Tibial nerve (tissue), 4 donors: ENCODE measurements at regions not wholly inside any gene's neighbourhood (a gene's known extent, or its start where the extent isn't known, plus 50 kb on each side); places are given as distances from the start of the nearest gene placed in this dataset.
A peak's percentile ranks its signal among the peaks of the same experiment; 100 is the strongest.

Source experiments
- DNase-seq, 2 donors: peaks; one replicate each; pipeline ENCODE4 v3.0.0-alpha.2; 2019; ENCODE audit warnings: low spot score in 2 of 2
- H3K27ac ChIP-seq, 4 donors: fragments of 200-600 bp; sonication (generic) in 3 of 4; one replicate each; pipeline ENCODE4 v1.5.1; 2017 to 2019; ENCODE audit warnings: mild to moderate bottlenecking in 1 of 4
- H3K27me3 ChIP-seq, 2 donors: fragments of 200-600 bp; sonication (generic) in 1 of 2; one replicate each; pipeline versions ENCODE4 v1.5.1 to v1.6.0; 2017 to 2019
- H3K36me3 ChIP-seq, 3 donors: fragments of 200-600 bp; sonication (generic); one replicate each; pipeline ENCODE4 v1.5.1; 2018 to 2019
- H3K4me1 ChIP-seq, 4 donors: fragments of 200-600 bp; sonication (generic) in 3 of 4; one replicate each; pipeline ENCODE4 v1.5.1; 2017 to 2019
- H3K4me3 ChIP-seq, 4 donors: fragments of 200-600 bp; sonication (generic) in 3 of 4; one replicate each; pipeline ENCODE4 v1.5.1; 2017 to 2019; ENCODE audit warnings: mild to moderate bottlenecking in 1 of 4, moderate library complexity in 1 of 4
- H3K9me3 ChIP-seq, 4 donors: fragments of 200-600 bp; sonication (generic) in 3 of 4; one replicate each; pipeline ENCODE4 v1.5.1; 2017 to 2019
- EP300 ChIP-seq, 2 donors: sonication (generic); formaldehyde crosslinking; IDR thresholded peaks; one replicate each; pipeline ENCODE4 v1.6.1; 2017; ENCODE audit warnings: antibody characterized with exemption in 2 of 2, mild to moderate bottlenecking in 1 of 2
- POLR2A ChIP-seq, 2 donors: fragments of 450-650 bp; IDR thresholded peaks; one replicate each; pipeline ENCODE4 v1.6.1; 2017; ENCODE audit warnings: antibody characterized with exemption in 2 of 2, mild to moderate bottlenecking in 2 of 2, moderate library complexity in 2 of 2
- WGBS, 2 donors: methylation state at CpG; one replicate each; pipeline ENCODE4 v1.1.5; 2018; 5-methylcytosine and 5-hydroxymethylcytosine counted together
- TF ChIP-seq, protein P1 (sequence below), 5 experiments: fragments of 200-600 bp in 3 of 5; fragments of 450-650 bp in 2 of 5; sonication (generic) in 3 of 5; IDR thresholded peaks; one replicate each; pipeline ENCODE4 v1.5.1; 2016 to 2019; ENCODE audit warnings: antibody characterized with exemption in 5 of 5, mild to moderate bottlenecking in 3 of 5, moderate library complexity in 2 of 5

DNA sequence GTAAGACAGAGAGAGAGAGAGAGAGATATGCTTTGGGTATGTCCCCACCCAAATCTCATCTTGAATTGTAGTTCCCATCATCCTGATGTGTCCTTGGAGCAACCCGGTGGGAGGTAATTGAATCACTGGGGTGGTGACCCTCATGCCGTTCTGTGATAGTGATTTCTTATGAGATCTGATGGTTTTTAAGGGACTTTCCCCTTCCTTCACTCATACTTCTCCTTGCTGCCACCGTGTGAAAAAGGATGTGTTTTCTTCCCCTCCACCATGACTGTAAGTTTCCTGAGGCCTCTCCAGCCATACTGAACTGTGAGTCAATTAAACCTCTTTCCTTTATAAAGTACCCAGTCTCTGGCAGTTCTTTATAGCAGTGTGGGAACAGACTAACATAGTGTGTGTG is 60.3 kb downstream of the EOMES start:
- Histone ChIP-seq H3K4me3 (no peak overlapping the region), H3K27me3 (no peaks in the 10 kb centered on the region), H3K27ac (no peak overlapping the region), H3K9me3 (no peaks in the 10 kb centered on the region), H3K4me1 (peaks cover 0 to 9% (median 4%) of the 10 kb centered on the region in 4 donors), H3K36me3 (no peaks in the 10 kb centered on the region)
- TF ChIP-seq, protein P1, sequence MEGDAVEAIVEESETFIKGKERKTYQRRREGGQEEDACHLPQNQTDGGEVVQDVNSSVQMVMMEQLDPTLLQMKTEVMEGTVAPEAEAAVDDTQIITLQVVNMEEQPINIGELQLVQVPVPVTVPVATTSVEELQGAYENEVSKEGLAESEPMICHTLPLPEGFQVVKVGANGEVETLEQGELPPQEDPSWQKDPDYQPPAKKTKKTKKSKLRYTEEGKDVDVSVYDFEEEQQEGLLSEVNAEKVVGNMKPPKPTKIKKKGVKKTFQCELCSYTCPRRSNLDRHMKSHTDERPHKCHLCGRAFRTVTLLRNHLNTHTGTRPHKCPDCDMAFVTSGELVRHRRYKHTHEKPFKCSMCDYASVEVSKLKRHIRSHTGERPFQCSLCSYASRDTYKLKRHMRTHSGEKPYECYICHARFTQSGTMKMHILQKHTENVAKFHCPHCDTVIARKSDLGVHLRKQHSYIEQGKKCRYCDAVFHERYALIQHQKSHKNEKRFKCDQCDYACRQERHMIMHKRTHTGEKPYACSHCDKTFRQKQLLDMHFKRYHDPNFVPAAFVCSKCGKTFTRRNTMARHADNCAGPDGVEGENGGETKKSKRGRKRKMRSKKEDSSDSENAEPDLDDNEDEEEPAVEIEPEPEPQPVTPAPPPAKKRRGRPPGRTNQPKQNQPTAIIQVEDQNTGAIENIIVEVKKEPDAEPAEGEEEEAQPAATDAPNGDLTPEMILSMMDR (IDR thresholded peaks at IDR 0.05) = no peak
- TF ChIP-seq EP300 (IDR thresholded peaks at IDR 0.05) = no peak
- no peak for TF ChIP-seq POLR2A (IDR thresholded peaks at IDR 0.05)
- DNase-seq = no peak
- WGBS, 2 donors = 66 to 84% methylated on average over 3 of the region's 3 CpGs

DNA sequence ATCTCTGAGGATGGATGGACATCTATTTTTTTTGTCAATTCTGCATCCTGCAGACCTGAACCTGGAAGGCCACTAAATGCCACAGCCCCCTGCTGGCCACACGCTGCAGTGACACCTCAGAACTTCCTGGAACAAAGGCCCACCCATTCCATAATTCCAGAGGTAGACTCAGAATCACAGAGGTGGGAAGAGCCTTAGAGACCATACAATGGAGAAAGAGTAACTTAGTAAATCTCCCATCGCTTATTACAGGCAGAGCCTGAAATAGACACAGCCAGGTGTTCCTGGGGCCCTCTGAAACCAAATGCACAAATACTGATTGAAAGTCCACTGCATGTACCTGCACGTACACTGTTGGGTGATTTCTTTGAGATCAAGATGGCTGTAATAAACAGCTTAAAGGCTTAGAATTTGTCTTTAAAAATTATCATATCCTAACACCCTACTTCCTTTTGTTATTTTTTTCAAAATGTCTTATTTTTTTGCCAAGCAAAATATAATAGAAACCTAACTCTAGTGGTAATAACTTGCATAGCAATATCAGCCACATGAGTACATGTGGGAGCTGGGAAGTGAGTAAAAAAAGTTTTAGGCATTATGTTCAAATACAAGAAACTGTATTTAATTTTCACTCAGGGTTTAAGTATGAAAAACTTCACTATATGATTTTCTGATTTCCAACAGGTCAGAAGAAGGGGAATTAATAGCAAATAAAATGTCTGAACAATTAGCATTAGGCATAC is 62.7 kb downstream of the EOMES start:
- no peaks in the 10 kb centered on the region for H3K36me3 ChIP-seq
- DNase-seq = peak; percentile 24 to 65
- 52 to 59% methylated on average over 3 of the region's 3 CpGs for WGBS, 2 donors
- TF ChIP-seq, protein P1 (IDR thresholded peaks at IDR 0.05) = peak; percentile 56 to 75 (median 58)
- TF ChIP-seq EP300 (IDR thresholded peaks at IDR 0.05) (no peak), POLR2A (IDR thresholded peaks at IDR 0.05) (no peak)
- no peaks in the 10 kb centered on the region for H3K4me1 ChIP-seq
- no peak overlapping the region for H3K4me3 ChIP-seq
- H3K9me3 ChIP-seq = no peaks in the 10 kb centered on the region
- no peaks in the 10 kb centered on the region for H3K27me3 ChIP-seq
- H3K27ac ChIP-seq = no peak overlapping the region

DNA sequence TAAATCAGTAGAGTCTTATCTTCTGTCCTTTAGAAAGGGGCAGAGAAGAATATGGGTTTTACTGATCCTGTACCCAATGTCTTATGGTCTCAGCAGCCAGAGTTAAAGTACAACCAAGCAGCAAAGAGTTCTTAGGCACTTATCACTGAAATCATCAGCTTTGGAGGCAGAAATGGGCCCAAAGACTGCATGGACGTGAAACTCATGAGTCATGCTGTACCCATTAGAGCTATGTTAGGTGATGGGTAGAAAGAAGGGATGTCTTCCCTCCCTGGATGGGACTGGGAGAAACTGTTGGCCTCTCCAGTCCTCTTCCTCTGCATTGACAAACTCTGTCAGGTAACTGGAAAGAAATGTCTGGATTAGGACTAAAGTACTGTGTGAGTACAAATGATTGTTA is 63.4 kb downstream of the EOMES start:
- no peak overlapping the region for H3K4me3 ChIP-seq
- H3K27ac ChIP-seq = no peak overlapping the region
- no peaks in the 10 kb centered on the region for H3K4me1 ChIP-seq
- 67 to 77% methylated on average over 1 of the region's 1 CpG for WGBS, 2 donors
- no peak for TF ChIP-seq POLR2A (IDR thresholded peaks at IDR 0.05)
- TF ChIP-seq EP300 (IDR thresholded peaks at IDR 0.05) = no peak
- TF ChIP-seq, protein P1 (IDR thresholded peaks at IDR 0.05) = no peak
- H3K27me3 ChIP-seq = no peaks in the 10 kb centered on the region
- no peak for DNase-seq
- no peaks in the 10 kb centered on the region for H3K36me3 ChIP-seq
- H3K9me3 ChIP-seq = no peaks in the 10 kb centered on the region

DNA sequence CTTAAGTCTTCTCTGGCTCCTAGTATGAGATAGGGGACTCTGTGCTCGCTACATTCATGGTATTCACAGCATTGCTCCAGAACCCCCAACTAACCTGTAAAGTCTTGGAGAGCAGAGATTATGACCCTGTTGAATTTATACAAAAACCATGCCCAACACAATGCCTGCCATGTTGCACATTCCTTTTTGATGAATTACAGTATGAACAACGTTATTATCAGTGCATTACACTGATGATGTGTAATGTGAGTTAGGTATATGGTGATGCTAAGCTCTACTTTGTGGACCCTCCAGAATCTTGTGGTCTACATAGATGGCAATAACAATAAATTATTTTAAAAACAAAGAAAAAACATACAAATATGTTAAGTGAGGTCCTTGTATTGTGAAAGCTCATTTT is 64.3 kb downstream of the EOMES start:
- Histone ChIP-seq H3K9me3 (no peaks in the 10 kb centered on the region), H3K27ac (no peak overlapping the region), H3K27me3 (no peaks in the 10 kb centered on the region), H3K36me3 (no peaks in the 10 kb centered on the region), H3K4me3 (no peak overlapping the region), H3K4me1 (no peaks in the 10 kb centered on the region)
- 87 to 91% methylated on average over 2 of the region's 2 CpGs for WGBS, 2 donors
- TF ChIP-seq, protein P1 (IDR thresholded peaks at IDR 0.05) = no peak
- no peak for TF ChIP-seq POLR2A (IDR thresholded peaks at IDR 0.05)
- no peak for TF ChIP-seq EP300 (IDR thresholded peaks at IDR 0.05)
- DNase-seq = no peak

DNA sequence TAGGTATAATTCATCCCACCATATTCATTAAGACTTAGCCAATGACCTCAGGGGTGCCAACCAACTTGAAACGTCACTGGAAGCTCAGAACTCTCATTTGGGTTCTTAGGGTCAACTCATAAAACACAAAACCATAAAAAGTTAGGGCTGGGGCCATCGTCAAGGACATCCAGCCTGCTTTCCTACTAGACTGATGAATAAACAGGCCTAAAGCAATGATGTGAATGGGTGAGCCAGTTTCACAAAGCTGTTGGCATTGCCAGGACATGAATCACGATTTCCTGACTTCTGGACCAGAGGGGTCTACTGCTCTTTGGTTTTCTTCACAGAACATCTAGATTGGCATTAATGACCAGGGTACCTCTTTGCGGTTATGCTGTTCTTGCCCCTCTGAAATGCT is 64.7 kb downstream of the EOMES start:
- Histone ChIP-seq H3K36me3 (no peaks in the 10 kb centered on the region), H3K4me1 (no peaks in the 10 kb centered on the region), H3K27me3 (no peaks in the 10 kb centered on the region), H3K4me3 (no peak overlapping the region), H3K9me3 (no peaks in the 10 kb centered on the region), H3K27ac (no peak overlapping the region)
- DNase-seq = no peak
- TF ChIP-seq, protein P1 (IDR thresholded peaks at IDR 0.05) = no peak
- TF ChIP-seq POLR2A (IDR thresholded peaks at IDR 0.05) (no peak), EP300 (IDR thresholded peaks at IDR 0.05) (no peak)
- 79 to 83% methylated on average over 4 of the region's 4 CpGs for WGBS, 2 donors
